Activated CD8-positive, alpha-beta T cell treated with anti-CD3 and anti-CD28 coated beads, Interleukin-2, amount 10 ng/mL, durations not matched to agents 7 days and 5 days (primary cell): ENCODE measurements at regions not wholly inside any gene's neighbourhood (a gene's known extent, or its start where the extent isn't known, plus 50 kb on each side); places are given as distances from the start of the nearest gene placed in this dataset.

Experiments
- ATAC-seq: fragments of 150-1000 bp; cut with Tn5 transposase; one replicate; pipeline ENCODE4 v1.10.0; 2021; ENCODE audit warnings: moderate library complexity
- CTCF ChIA-PET: fragments of 350-600 bp; sonication (Branson Sonifier 250); formaldehyde crosslinking; loops from one replicate; lab custom pipeline; 2021; ENCODE audit warnings: antibody characterized with exemption; lab: Charles Lee
- POLR2A ChIA-PET: fragments of 350-600 bp; sonication (Branson Sonifier 250); formaldehyde crosslinking; loops from one replicate; lab custom pipeline; 2021; ENCODE audit warnings: antibody characterized with exemption; lab: Charles Lee
- DNase-seq: peaks from one replicate; pipeline ENCODE4 v3.0.0-alpha.2; 2020
- H3K27ac Mint-ChIP-seq: one replicate; pipeline ENCODE4 v1.8.0; 2021; ENCODE audit warnings: mild to moderate bottlenecking, mixed read lengths
- H3K27me3 Mint-ChIP-seq: one replicate; pipeline ENCODE4 v1.8.0; 2021; ENCODE audit warnings: low read depth, mixed read lengths
- H3K36me3 Mint-ChIP-seq: one replicate; pipeline ENCODE4 v1.8.0; 2021; ENCODE audit warnings: low read depth, mixed read lengths
- H3K4me1 Mint-ChIP-seq: one replicate; pipeline ENCODE4 v1.8.0; 2021; ENCODE audit warnings: low read depth, mixed read lengths
- H3K4me3 Mint-ChIP-seq: one replicate; pipeline ENCODE4 v1.8.0; 2021; ENCODE audit warnings: mild to moderate bottlenecking, mixed read lengths
- H3K9me3 Mint-ChIP-seq: one replicate; pipeline ENCODE4 v1.8.0; 2022; ENCODE audit warnings: mixed read lengths; ENCODE audit not compliant: insufficient read depth

DNA sequence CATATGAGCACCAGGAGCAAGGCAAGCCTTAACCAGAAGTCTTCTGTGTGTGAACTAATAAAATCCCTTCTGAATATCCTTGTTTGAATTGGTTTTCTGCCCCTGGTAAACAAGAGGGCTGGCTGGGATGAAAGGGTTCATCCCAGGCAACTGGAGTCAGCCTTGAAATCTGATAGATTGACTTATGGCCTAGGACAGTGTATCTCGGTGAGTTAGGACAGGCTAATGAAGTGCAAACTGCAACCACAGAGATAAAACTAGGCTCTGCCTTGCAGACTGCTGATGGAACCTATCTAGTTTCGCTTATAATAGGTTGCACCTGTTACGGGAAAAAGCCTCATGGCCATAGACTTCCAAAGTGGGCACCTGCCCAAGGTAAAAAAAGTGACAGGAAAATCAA lies 451.9 kb upstream of the NOVA1 start:
- DNase-seq = no peak
- no peak for ATAC-seq
- no peaks in the 10 kb centered on the region for H3K36me3 Mint-ChIP-seq
- no peak overlapping the region for H3K4me3 Mint-ChIP-seq
- H3K27ac Mint-ChIP-seq = no peak overlapping the region
- CTCF ChIA-PET = no interaction called here
- POLR2A ChIA-PET = no interaction called here
- H3K9me3 Mint-ChIP-seq = peaks cover 4% of the 10 kb centered on the region
- no peaks in the 10 kb centered on the region for H3K4me1 Mint-ChIP-seq
- no peaks in the 10 kb centered on the region for H3K27me3 Mint-ChIP-seq

DNA sequence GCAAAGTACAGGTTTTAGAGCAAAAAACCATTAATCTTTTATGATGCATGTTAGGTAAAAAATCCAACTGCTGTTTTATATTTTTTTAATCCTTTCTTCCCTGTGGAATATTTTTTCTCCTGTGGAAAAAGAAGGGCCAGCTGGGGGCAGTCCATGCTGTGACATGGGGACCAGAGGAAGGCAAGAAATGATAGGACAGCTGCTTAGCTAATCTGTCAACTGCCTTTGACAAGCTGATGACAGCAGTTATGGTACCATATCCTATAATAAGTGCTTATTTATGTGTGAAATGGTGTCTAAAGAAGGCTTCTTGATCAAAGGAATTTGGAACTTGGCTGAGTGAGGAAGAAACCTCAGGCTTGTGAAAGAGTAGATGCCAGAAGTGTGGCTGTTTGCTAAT lies 452.4 kb upstream of the NOVA1 start:
- H3K27me3 Mint-ChIP-seq = no peaks in the 10 kb centered on the region
- no peak overlapping the region for H3K27ac Mint-ChIP-seq
- no peaks in the 10 kb centered on the region for H3K4me1 Mint-ChIP-seq
- CTCF ChIA-PET = no interaction called here
- peaks cover 4% of the 10 kb centered on the region for H3K9me3 Mint-ChIP-seq
- no peak overlapping the region for H3K4me3 Mint-ChIP-seq
- DNase-seq (no peak), ATAC-seq (no peak)
- POLR2A ChIA-PET = no interaction called here
- no peaks in the 10 kb centered on the region for H3K36me3 Mint-ChIP-seq

DNA sequence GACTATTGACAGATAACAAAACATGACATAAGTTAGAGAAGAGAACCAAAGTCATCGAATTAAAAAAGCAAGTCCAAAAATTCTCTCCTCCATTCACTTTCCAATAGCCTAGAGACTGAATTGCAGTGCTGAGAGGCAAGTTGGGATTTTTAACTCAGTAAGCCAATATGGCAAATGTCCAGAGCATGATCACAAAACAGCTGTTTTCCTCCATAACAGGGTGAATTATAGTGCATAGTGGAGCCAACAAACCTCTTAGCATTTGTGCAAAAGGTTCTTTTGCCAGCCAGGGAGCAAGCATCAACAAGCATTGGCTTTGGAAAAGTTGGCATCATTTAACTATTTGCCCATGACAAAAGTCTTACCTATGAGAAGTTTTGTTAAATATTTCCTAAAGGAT lies 458.8 kb upstream of the NOVA1 start:
- no peak for ATAC-seq
- Mint-ChIP-seq H3K27ac (no peak overlapping the region), H3K27me3 (no peaks in the 10 kb centered on the region), H3K9me3 (peaks cover 19% of the 10 kb centered on the region), H3K4me1 (no peaks in the 10 kb centered on the region), H3K36me3 (no peaks in the 10 kb centered on the region), H3K4me3 (no peak overlapping the region)
- POLR2A ChIA-PET = no interaction called here
- no peak for DNase-seq
- CTCF ChIA-PET = no interaction called here

DNA sequence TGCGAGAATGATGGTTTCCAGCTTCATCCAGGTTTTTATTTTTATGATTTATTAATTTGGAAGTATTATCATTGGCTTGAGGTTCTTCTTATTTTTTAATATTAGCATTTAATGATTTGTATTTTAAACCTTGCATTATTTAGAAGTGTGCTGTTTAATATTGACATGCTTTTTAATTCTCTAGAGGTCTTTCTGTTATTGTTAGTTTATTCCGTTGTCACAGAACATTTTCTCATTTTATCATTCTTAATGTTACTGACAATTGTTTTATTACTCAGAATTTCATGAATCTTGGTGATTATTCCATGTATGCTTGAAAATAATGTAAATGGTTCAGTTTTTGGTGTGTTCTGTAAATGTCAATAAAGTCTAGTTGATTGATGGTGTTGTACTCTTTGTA lies 463.5 kb upstream of the NOVA1 start:
- H3K4me1 Mint-ChIP-seq = no peaks in the 10 kb centered on the region

DNA sequence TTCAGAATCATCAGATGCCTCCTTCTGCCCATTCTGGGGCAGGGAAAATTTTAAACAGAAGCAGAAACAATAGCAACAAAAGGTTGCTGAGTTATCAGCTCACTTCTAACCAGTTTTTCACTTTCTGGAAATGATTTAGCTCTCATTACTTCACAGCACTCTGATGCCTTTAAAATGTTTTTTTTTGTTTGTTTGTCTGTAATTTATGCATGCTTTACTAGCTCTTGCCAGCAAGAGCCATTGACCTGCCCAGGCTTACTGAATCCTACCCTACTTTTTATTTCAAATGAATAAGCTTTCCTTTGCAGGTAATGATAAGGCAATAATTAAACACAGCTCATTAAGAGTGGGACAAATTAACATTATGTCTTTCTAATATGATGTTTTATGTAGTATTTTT lies 466.1 kb upstream of the NOVA1 start:
- DNase-seq (no peak), ATAC-seq (no peak)
- H3K36me3 Mint-ChIP-seq = no peaks in the 10 kb centered on the region
- H3K4me1 Mint-ChIP-seq = no peaks in the 10 kb centered on the region
- no peak overlapping the region for H3K27ac Mint-ChIP-seq
- ChIA-PET CTCF (no interaction called here), POLR2A (no interaction called here)
- no peak overlapping the region for H3K4me3 Mint-ChIP-seq
- no peaks in the 10 kb centered on the region for H3K27me3 Mint-ChIP-seq
- peaks cover 13% of the 10 kb centered on the region for H3K9me3 Mint-ChIP-seq

More for the DNA sequence above, 463.5 kb upstream of the NOVA1 start:
- peaks cover 23% of the 10 kb centered on the region for H3K9me3 Mint-ChIP-seq
- no peaks in the 10 kb centered on the region for H3K27me3 Mint-ChIP-seq
- H3K4me3 Mint-ChIP-seq = no peak overlapping the region
- CTCF ChIA-PET = no interaction called here
- DNase-seq (no peak), ATAC-seq (no peak)
- H3K27ac Mint-ChIP-seq = no peak overlapping the region
- POLR2A ChIA-PET = no interaction called here
- H3K36me3 Mint-ChIP-seq = no peaks in the 10 kb centered on the region

DNA sequence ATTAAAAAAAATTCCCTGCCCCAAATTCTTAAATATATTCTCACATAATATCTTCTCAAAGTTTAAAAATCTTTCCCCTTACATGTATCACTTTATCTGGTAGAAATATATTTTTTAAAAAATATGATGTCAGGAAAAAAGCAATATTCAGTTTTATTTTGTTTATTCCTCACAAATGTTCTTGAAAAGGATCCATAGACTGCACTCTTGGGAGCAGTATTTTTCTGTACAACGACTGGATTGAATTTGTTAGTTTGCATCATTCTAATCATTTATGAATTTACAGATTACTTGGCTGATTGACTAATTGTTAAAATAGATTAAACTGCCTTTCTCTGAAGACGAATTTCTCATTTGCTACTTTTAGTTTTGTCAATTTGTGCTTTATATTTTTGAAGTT lies 468.1 kb upstream of the NOVA1 start:
- no peak overlapping the region for H3K4me3 Mint-ChIP-seq
- no peaks in the 10 kb centered on the region for H3K27me3 Mint-ChIP-seq
- H3K4me1 Mint-ChIP-seq = no peaks in the 10 kb centered on the region
- CTCF ChIA-PET = no interaction called here
- H3K9me3 Mint-ChIP-seq = peaks cover 13% of the 10 kb centered on the region
- H3K27ac Mint-ChIP-seq = no peak overlapping the region
- POLR2A ChIA-PET = no interaction called here
- ATAC-seq = no peak
- no peaks in the 10 kb centered on the region for H3K36me3 Mint-ChIP-seq
- DNase-seq = no peak

DNA sequence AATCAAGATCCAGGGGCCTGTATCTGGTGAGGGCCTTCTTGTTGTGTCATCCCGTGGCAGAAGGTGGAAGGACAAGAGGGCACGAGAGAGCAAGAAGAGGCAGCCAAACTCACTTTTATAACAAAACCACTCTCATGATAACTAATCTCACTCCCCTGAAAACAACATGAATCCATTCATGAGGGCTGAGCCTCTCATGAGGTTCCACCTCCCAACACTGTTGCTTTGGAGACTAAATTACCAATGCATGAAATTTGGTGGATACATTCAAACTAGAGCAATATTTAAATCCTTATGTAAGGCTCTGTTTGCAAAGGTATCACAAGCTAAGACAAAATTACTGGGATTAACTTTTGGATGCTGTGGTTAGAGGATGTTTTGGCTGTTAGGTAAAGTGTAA lies 470.1 kb upstream of the NOVA1 start:
- ATAC-seq = no peak
- H3K36me3 Mint-ChIP-seq = no peaks in the 10 kb centered on the region
- ChIA-PET POLR2A (no interaction called here), CTCF (no interaction called here)
- no peaks in the 10 kb centered on the region for H3K27me3 Mint-ChIP-seq
- H3K4me3 Mint-ChIP-seq = no peak overlapping the region
- no peaks in the 10 kb centered on the region for H3K4me1 Mint-ChIP-seq
- no peak overlapping the region for H3K27ac Mint-ChIP-seq
- DNase-seq = no peak
- peaks cover 12% of the 10 kb centered on the region for H3K9me3 Mint-ChIP-seq

DNA sequence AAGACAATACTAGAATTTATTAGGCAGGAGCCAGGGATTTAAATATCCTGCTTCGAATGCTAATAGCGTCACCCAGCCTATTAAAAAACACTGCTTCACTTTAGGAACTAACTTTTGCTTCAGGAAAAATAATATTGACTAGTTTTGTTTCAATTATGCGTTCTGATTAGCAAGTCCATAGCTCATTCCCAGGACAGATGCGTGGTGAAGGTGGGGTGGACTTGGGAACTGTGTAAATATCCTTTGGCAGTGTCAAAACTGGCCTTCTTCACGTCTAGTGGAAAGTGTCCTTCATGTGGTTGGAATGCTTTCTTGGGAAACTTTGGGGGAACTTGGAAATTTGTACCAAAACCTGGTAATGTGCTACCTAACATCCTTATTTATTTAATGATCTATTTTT lies 474.8 kb upstream of the NOVA1 start:
- no peak overlapping the region for H3K4me3 Mint-ChIP-seq
- ATAC-seq (no peak), DNase-seq (no peak)
- ChIA-PET POLR2A (no interaction called here), CTCF (no interaction called here)
- H3K27ac Mint-ChIP-seq = no peak overlapping the region
- no peaks in the 10 kb centered on the region for H3K36me3 Mint-ChIP-seq
- H3K9me3 Mint-ChIP-seq = peaks cover 4% of the 10 kb centered on the region
- H3K27me3 Mint-ChIP-seq = no peaks in the 10 kb centered on the region
- H3K4me1 Mint-ChIP-seq = no peaks in the 10 kb centered on the region

DNA sequence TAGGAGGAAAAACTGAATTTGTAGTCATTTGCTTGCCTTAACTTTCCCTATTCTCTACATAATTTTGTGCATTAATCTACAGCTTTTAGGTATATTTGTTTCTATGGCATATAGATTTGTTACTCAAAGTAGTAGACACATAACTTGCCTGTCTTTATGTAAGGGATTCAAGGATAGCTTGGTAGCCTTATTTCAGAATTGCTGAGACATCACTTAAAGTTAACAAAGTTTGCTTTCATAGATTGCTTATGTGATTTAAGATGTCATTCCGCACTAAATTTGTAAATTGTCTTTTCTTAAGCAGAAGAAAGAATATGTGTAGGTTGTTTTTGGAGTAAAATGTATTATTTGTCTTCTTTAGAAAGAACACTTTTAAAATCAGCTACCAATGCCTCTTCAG lies 477.7 kb upstream of the NOVA1 start:
- H3K27ac Mint-ChIP-seq = no peak overlapping the region
- no peaks in the 10 kb centered on the region for H3K36me3 Mint-ChIP-seq
- ChIA-PET POLR2A (no interaction called here), CTCF (no interaction called here)
- DNase-seq (no peak), ATAC-seq (no peak)
- H3K27me3 Mint-ChIP-seq = no peaks in the 10 kb centered on the region
- no peak overlapping the region for H3K4me3 Mint-ChIP-seq
- peaks cover 4% of the 10 kb centered on the region for H3K9me3 Mint-ChIP-seq
- no peaks in the 10 kb centered on the region for H3K4me1 Mint-ChIP-seq

DNA sequence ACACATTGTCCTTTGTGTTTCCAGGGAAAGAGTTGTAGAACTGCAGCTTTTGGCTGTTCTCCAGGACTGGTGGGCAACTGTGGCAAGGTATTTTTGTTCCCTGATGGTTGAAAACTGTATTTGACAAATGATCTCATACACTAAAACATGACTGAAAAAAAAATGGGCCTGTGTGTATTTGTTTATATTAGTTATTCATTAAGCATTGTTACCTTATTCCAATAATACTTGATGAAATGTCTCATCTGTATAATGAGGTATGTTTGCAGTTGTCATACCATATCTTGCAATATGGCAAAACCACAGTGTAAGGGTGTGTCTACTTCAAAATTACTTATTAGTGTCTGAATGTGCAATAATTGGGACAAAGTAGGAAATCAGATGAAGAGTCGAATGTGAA lies 479.4 kb upstream of the NOVA1 start:
- Mint-ChIP-seq H3K9me3 (peaks cover 4% of the 10 kb centered on the region), H3K27ac (no peak overlapping the region), H3K4me3 (no peak overlapping the region), H3K27me3 (no peaks in the 10 kb centered on the region), H3K4me1 (no peaks in the 10 kb centered on the region), H3K36me3 (no peaks in the 10 kb centered on the region)
- ChIA-PET CTCF (no interaction called here), POLR2A (no interaction called here)
- ATAC-seq (no peak), DNase-seq (no peak)

DNA sequence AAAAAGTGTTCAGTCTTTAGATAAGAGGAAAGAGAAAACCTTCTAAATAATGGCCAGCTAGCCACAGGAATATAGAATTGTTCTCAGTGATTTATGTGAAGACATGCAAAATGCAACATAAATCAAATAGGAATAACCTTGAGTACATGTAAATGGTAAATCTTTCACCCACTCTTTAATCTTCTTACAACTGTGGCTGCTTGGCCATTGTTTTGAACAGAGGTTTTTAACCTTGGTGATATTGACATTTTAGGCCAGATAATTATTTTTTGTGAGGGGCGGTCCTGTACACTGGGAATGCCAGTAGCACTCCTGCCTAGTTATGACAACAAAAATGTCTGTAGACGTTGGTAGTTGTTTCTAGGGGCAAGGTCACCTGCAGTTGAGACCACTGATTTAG lies 479.9 kb upstream of the NOVA1 start:
- Mint-ChIP-seq H3K27ac (no peak overlapping the region), H3K9me3 (peaks cover 8% of the 10 kb centered on the region), H3K36me3 (no peaks in the 10 kb centered on the region), H3K4me1 (no peaks in the 10 kb centered on the region), H3K27me3 (no peaks in the 10 kb centered on the region), H3K4me3 (no peak overlapping the region)
- CTCF ChIA-PET = no interaction called here
- DNase-seq (no peak), ATAC-seq (no peak)
- POLR2A ChIA-PET = no interaction called here

DNA sequence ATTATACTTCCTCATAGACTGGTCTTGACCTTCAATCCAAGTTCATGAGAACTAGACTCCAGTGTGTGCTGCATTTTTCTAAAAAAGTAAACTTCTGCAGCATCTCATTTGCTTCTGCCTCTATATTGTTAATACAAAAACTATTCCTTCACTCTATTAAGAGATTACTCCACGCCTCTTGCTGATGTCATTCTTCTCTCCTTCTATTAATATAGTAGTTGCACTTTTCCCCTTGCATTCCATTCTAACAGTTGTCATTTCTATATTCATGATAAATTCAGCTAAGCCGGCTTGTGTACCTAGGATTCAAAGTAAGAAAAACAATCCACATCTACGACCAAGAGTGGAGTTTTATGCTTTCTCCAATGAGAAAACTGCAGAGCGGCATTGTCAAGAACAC lies 480.4 kb upstream of the NOVA1 start:
- ChIA-PET CTCF (no interaction called here), POLR2A (no interaction called here)

DNA sequence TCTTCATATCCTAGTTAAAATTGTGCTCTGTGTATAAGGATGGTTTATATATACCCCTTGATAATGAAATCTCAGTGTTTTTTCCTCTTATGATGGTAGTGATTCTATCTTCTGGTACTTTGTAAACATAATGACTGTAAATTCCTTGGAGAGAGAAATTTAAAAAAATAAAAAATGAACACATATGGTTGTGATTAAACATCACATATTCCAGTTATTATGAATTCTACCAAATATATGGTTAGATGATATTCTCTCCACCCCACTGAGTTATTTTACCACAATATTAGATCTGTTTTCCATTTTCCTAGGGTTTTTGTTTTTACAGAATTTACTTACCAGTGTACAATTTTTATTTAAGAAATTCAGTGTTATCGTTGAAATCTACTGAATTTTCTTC lies 481.9 kb upstream of the NOVA1 start:
- ChIA-PET CTCF (no interaction called here), POLR2A (no interaction called here)
- H3K4me1 Mint-ChIP-seq = no peaks in the 10 kb centered on the region
- H3K27me3 Mint-ChIP-seq = no peaks in the 10 kb centered on the region
- DNase-seq (no peak), ATAC-seq (no peak)
- H3K4me3 Mint-ChIP-seq = no peak overlapping the region
- no peaks in the 10 kb centered on the region for H3K36me3 Mint-ChIP-seq
- H3K9me3 Mint-ChIP-seq = peaks cover 12% of the 10 kb centered on the region
- no peak overlapping the region for H3K27ac Mint-ChIP-seq

More for the DNA sequence above, 480.4 kb upstream of the NOVA1 start:
- H3K9me3 Mint-ChIP-seq = peaks cover 12% of the 10 kb centered on the region
- DNase-seq (no peak), ATAC-seq (no peak)
- no peak overlapping the region for H3K27ac Mint-ChIP-seq
- no peaks in the 10 kb centered on the region for H3K4me1 Mint-ChIP-seq
- H3K27me3 Mint-ChIP-seq = no peaks in the 10 kb centered on the region
- no peak overlapping the region for H3K4me3 Mint-ChIP-seq
- H3K36me3 Mint-ChIP-seq = no peaks in the 10 kb centered on the region
